Adrenal gland (tissue), 9 donors: ENCODE measurements at regions not wholly inside any gene's neighbourhood (a gene's known extent, or its start where the extent isn't known, plus 50 kb on each side); places are given as distances from the start of the nearest gene placed in this dataset.

Source experiments
- DNase-seq, 7 donors: peaks; one replicate each; pipeline ENCODE4 v3.0.0-alpha.2; 2019 to 2020
- H3K27ac ChIP-seq, 5 donors: fragments of 200-600 bp; sonication (generic) in 4 of 5; 1 replicate in 3 of 5; 2 replicates in 2 of 5; pipeline versions ENCODE4 v1.5.1 to v1.8.0; 2016 to 2020; ENCODE audit warnings: mild to moderate bottlenecking in 1 of 5
- H3K27me3 ChIP-seq: fragments of 200-600 bp; 2 replicates; pipeline ENCODE4 v1.8.0; 2021
- H3K36me3 ChIP-seq, 2 donors: fragments of 200-600 bp; replicated peaks in 1 of 2; 1 replicate in 1 of 2; 2 replicates in 1 of 2; pipeline versions ENCODE4 v1.5.1 to v1.8.0; 2018 to 2022
- H3K4me1 ChIP-seq, 2 donors: fragments of 200-600 bp; replicated peaks in 1 of 2; 1 replicate in 1 of 2; 2 replicates in 1 of 2; pipeline versions ENCODE4 v1.5.1 to v1.8.0; 2018 to 2021
- H3K4me3 ChIP-seq, 4 donors: fragments of 200-600 bp; sonication (generic) in 3 of 4; one replicate each; pipeline ENCODE4 v1.5.1; 2016 to 2018
- H3K9me3 ChIP-seq, 3 donors: fragments of 200-600 bp; sonication (generic) in 1 of 3; replicated peaks in 1 of 3; 1 replicate in 2 of 3; 2 replicates in 1 of 3; pipeline versions ENCODE4 v1.5.1 to v1.8.0; 2016 to 2021
- CTCF ChIP-seq, 6 experiments: fragments of 450-650 bp in 4 of 6; fragments of 200-600 bp in 2 of 6; sonication (generic) in 1 of 6; IDR thresholded peaks; 1 replicate in 5 of 6; 2 replicates in 1 of 6; pipeline versions ENCODE4 v1.5.1 to v1.8.0; 2016 to 2021; ENCODE audit warnings: antibody characterized with exemption in 6 of 6, mild to moderate bottlenecking in 2 of 6, moderate library complexity in 1 of 6
- POLR2A ChIP-seq, 2 donors: fragments of 450-650 bp; IDR thresholded peaks; one replicate each; pipeline ENCODE4 v1.6.1; 2017; ENCODE audit warnings: antibody characterized with exemption in 2 of 2, mild to moderate bottlenecking in 2 of 2, moderate library complexity in 1 of 2
- WGBS, 4 donors: extraction: QIAGEN DNeasy Blood & Tissue Kit in 2 of 4; methylation state at CpG; one replicate each; pipeline versions ENCODE4 v1.1.5 to v1.1.7; 2013 to 2017; 5-methylcytosine and 5-hydroxymethylcytosine counted together
- intact Hi-C, 2 donors: fragments of 100-400 bp; cut with DNase I; formaldehyde crosslinking; loops; one replicate each; pipeline versions ENCODE4 v1.14.1 to v1.15.0; 2022 to 2023
- donor health status: healthy with polysubstance abuse.
- donor health status: Bipolar disorder and iron deficiency.
- donor health status: DM: yes; HTN: yes; CAD: no.
- donor health status: DM: no; HTN: no; CAD: no.
- donor health status: DM: no; HTN: no; CAD: no.

DNA sequence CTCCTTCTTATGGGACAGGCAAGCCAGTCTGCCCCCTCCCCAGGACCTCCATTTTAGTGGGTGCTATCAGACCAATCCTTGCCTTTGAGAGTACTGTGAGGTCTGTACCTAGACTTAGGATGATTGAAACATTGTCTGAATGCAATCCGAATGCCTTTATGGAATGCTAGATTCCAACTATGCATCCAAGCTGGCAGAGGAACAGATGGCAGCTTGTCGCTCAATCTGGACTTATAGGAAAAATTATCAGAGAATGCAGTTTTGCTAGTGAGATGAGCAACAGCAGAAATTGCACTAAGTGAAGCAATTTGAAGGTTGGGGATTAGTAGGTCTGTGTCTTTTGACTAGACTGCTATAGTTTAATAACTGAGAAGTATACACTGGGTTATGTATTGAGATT lies 109.1 kb downstream of the DYRK2 start:
- no peak for DNase-seq
- TF ChIP-seq CTCF (IDR thresholded peaks at IDR 0.05), result no peak
- TF ChIP-seq POLR2A (IDR thresholded peaks at IDR 0.05), result no peak
- no peaks in the 10 kb centered on the region for H3K4me1 ChIP-seq
- WGBS, 4 donors, result 83 to 95% (median 91%) methylated on average over 2 of the region's 2 CpGs
- intact Hi-C loops, result no loop called here
- H3K4me3 ChIP-seq, result no peak overlapping the region
- H3K27me3 ChIP-seq, result no peaks in the 10 kb centered on the region
- H3K36me3 ChIP-seq, result no peaks in the 10 kb centered on the region
- H3K9me3 ChIP-seq, result no peaks in the 10 kb centered on the region
- H3K27ac ChIP-seq, result no peak overlapping the region

- no peaks in the 10 kb centered on the region for H3K9me3 ChIP-seq
- no peak for DNase-seq
- 66 to 74% (median 72%) methylated on average over 2 of the region's 2 CpGs for WGBS, 4 donors
- H3K27me3 ChIP-seq, result no peaks in the 10 kb centered on the region
- no peak overlapping the region for H3K4me3 ChIP-seq
- TF ChIP-seq CTCF (IDR thresholded peaks at IDR 0.05), result no peak
- no peak for TF ChIP-seq POLR2A (IDR thresholded peaks at IDR 0.05)
- H3K36me3 ChIP-seq, result no peaks in the 10 kb centered on the region
- no peaks in the 10 kb centered on the region for H3K4me1 ChIP-seq
- H3K27ac ChIP-seq, result no peak overlapping the region
- intact Hi-C loops, result no loop called here
Observed at GRCh38 chr12:67758119-67758518, 109.6 kb downstream of the DYRK2 start.

DNA sequence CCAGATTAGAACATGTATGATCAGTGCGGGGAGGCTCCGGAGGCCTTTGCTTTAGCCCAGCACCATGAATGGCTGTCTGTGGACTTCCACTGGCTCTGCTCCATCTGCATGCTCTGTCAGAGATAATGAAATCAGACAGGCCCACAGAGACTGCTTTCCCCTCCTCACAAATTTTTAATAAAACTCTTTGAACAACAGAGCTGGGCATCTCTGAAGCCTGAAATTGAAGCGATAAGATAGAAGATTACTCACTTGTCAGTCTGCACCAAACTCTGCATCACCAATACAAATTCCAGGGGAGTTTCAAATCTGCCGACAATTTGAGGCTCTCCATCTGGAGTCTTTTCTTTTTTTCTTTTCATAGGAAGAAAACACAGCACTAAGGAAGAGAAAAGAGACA lies 110.0 kb downstream of the DYRK2 start:
- Histone ChIP-seq H3K4me3 (no peak overlapping the region), H3K27me3 (no peaks in the 10 kb centered on the region), H3K4me1 (no peaks in the 10 kb centered on the region), H3K36me3 (no peaks in the 10 kb centered on the region), H3K9me3 (no peaks in the 10 kb centered on the region), H3K27ac (no peak overlapping the region)
- 81 to 89% (median 87%) methylated on average over 4 of the region's 4 CpGs for WGBS, 4 donors
- TF ChIP-seq CTCF (IDR thresholded peaks at IDR 0.05) (no peak), POLR2A (IDR thresholded peaks at IDR 0.05) (no peak)
- intact Hi-C loops, result no loop called here
- DNase-seq, result no peak

- no peak for DNase-seq
- no peak overlapping the region for H3K4me3 ChIP-seq
Observed at GRCh38 chr12:67759829-67760228, 111.3 kb downstream of the DYRK2 start.

More at GRCh38 chr12:67759829-67760228, 111.3 kb downstream of the DYRK2 start:
- TF ChIP-seq CTCF (IDR thresholded peaks at IDR 0.05), result no peak
- no peak for TF ChIP-seq POLR2A (IDR thresholded peaks at IDR 0.05)
- H3K9me3 ChIP-seq, result no peaks in the 10 kb centered on the region
- H3K4me1 ChIP-seq, result no peaks in the 10 kb centered on the region
- no peaks in the 10 kb centered on the region for H3K36me3 ChIP-seq
- WGBS, 4 donors, result 86 to 97% (median 89%) methylated on average over 3 of the region's 3 CpGs
- intact Hi-C loops, result no loop called here
- no peaks in the 10 kb centered on the region for H3K27me3 ChIP-seq
- H3K27ac ChIP-seq, result no peak overlapping the region
